HG03442 (cell line): ENCODE measurements at regions not wholly inside any gene's neighbourhood (a gene's known extent, or its start where the extent isn't known, plus 50 kb on each side); places are given as distances from the start of the nearest gene placed in this dataset.
A peak's percentile ranks its signal among the peaks of the same experiment; 100 is the strongest.
"Not testable (repeated sequence)": the region's sequence is repeated elsewhere in the genome, so short reads cannot be mapped to it uniquely, and the experiment has no call there.

Source experiments
- ATAC-seq: cut with Tn5 transposase; IDR thresholded peaks from one replicate; pipeline ENCODE4 v1.9.1; 2021; ENCODE audit warnings: mild to moderate bottlenecking, moderate library complexity; ENCODE audit not compliant: unreplicated experiment

GRCh38 chr9:21591221-21592062, 109.3 kb upstream of the IFNE start:
- ATAC-seq, result peak; percentile 95

DNA sequence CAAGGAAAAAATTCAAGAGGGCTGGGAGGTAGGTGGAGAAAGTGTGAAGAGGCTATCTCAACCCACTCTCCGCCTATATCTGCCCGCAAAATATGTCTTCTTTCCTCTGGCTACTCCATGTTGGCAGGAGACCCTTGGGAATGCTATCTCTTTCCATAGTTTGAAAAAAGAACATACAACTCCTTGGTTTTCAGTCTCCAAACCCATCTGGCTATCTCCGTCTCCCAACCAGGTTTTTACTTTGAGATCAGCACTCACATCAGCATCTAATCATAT, 109.9 kb upstream of the IFNE start:
- no peak for ATAC-seq

DNA sequence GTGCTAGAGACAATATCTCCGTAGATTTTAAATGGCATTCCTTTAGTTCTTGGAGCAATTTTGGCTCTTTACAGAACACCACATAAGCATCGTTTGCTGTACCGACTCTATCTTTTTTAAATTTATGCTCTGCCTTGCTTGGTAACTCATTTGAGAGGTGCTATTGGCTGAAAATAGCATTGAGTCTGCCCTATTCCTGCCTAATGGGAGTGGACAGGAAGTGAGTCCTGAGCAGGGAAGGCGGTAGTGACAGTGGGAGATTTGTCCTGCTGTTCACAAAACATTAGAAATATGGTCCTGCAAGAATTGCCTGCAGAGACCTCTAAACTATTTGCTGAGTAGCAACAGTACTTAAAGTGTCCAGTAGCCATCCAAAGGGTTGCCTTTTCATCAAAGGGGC, 115.2 kb upstream of the IFNE start:
- ATAC-seq, result no peak

DNA sequence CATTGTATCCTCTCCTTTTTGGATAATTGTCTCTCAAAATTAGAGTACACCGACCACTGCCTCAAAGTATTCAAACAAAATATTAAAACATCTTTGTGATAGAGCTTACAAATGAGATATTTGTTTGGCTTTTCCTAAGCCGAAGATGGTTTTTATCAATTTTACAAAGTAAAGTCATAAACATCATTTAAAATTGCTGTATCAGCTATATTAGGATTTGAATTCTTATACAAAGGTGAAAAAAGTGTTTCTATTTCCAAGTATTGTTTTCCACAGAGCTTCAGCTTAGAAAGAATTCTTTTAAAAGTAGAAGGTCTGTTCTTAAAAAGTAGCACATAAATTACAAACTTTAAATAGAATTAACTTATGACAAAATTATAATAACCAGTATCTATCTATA, 116.6 kb upstream of the IFNE start:
- no peak for ATAC-seq

GRCh38 chr9:21605489-21605931, 123.4 kb upstream of the IFNE start:
- ATAC-seq, result no peak

DNA sequence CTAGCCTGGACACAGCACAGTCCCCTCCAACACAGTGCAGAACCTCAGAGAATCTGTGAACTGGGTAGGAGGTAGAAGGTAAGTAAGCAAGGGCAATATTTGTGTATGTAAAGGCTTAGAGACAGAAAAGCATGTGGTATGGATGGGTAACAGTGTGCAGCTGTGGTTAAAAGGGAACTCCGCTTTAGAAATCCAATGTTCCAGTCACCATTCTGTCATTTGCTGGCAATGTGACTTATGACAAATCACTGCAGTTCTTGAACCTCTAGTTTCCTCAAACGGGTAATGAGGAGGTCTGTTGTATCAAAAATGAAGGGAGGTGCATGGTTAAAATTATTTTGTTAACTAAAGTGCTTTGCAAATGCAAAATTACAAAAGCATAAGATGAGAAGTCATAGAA, 125.5 kb upstream of the IFNE start:
- ATAC-seq, result no peak

DNA sequence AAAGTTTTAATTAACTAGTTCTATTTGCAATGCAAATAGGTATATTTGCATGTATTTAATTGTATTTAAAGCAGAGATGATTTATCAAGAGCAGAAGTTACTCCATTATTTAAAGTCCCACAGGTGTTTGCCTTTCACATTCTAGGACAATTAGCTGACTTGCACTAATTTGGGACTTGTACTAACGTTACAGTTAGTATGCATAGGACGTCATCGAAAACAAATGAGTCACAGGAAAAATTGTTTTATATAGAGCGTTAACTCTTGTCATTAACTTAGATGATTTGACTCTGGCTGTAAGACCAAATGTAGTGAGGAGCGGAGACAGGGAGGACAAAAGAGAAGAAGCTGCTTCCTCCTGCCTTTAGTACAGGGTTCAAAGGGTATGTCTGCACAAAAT, 126.1 kb upstream of the IFNE start:
- ATAC-seq, result no peak

DNA sequence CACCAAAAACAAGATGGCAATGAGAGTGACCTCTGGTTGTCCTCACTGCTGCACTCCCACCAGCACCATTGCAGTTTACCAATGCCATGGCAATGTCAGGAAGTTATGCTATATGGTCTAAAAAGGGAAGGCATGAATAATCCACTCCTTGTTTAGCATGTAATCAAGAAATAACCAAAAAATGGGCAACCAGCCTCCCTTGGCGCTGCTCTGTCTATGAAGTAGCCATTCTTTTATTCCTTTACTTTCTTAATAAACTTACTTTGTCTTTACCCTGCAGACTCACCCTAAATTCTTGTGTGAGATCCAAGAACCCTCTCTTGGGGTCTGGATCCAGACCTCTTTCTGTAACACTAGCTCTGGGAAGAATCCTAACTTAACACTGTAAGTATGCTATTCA, 127.4 kb upstream of the IFNE start:
- ATAC-seq, result no peak

- ATAC-seq, result no peak
Measured at GRCh38 chr9:21611891-21612290, 129.8 kb upstream of the IFNE start.

- no peak for ATAC-seq
Measured at GRCh38 chr9:21615018-21615417, 132.9 kb upstream of the IFNE start.

- ATAC-seq, result no peak
Measured at GRCh38 chr9:21615446-21615845, 133.3 kb upstream of the IFNE start.

GRCh38 chr9:21616082-21616778, 134.1 kb upstream of the IFNE start:
- ATAC-seq, result no peak

- ATAC-seq, result no peak
Measured at GRCh38 chr9:21624675-21625644, 142.8 kb upstream of the IFNE start.

GRCh38 chr9:21626493-21626892, 144.4 kb upstream of the IFNE start:
- ATAC-seq, result no peak

GRCh38 chr9:21628954-21629353, 146.8 kb upstream of the IFNE start:
- ATAC-seq, result not testable (repeated sequence)

- ATAC-seq, result no peak
Measured at GRCh38 chr9:21634951-21635350, 152.8 kb upstream of the IFNE start.

GRCh38 chr9:21638104-21638503, 156.0 kb upstream of the IFNE start:
- no peak for ATAC-seq

- no peak for ATAC-seq
Measured at GRCh38 chr9:21653091-21653490, 149.3 kb upstream of the MTAP start.

GRCh38 chr9:21653589-21653988, 148.8 kb upstream of the MTAP start:
- ATAC-seq, result no peak

DNA sequence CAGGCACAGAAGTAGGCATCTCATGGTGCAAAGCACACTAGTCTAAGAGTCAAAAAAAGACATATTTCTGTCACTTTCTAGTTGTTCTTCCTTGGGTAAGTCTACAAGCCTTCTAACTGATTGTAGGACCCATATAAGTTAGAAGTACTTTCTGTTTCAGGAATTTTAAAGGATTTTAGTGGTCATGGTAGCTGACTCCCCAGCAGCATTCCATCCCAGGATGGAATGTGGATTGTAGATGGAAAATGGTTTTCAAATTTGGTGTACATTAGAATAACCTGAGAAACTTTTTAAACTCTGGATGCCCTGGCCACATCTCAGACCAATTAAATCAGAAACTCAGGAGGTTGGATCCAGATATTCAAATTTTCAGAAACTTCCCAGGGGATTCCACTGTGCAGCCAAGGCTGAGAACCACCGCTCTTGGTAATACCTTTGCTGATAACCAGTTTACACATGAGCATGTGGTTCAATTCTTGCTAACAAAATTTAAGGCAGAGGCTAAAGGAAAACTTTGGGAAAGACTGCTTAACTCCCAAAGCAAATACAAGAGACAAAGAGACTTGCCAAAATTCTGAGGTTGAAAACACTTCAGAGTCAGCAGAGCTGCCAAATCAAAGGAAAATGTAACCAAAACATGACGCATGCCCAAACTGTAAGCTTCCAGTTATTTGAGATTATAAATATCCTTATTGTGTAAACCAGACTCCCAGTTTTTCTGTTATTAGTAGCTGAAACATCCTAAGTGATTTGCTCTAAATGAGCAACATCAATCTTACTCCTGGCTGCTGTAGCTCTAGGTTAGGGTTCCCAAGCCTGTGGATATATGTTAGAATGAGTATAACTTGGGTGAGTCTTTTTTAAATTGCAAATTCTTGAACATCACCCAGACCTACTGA, 145.4 kb upstream of the MTAP start:
- ATAC-seq, result no peak
